Ishikawa (cell line): ENCODE measurements at regions not wholly inside any gene's neighbourhood (a gene's known extent, or its start where the extent isn't known, plus 50 kb on each side); places are given as distances from the start of the nearest gene placed in this dataset.

Source experiments
- CEBPB ChIP-seq: IDR thresholded peaks from 2 replicates; pipeline ENCODE4 v1.6.1; 2012
- EP300 ChIP-seq: IDR thresholded peaks from 2 replicates; pipeline ENCODE4 v1.6.1; 2012; ENCODE audit warnings: borderline replicate concordance
- FOXM1 ChIP-seq: IDR thresholded peaks from 2 replicates; pipeline ENCODE4 v1.6.1; 2012; ENCODE audit warnings: low read depth, borderline replicate concordance
- REST ChIP-seq: IDR thresholded peaks from 2 replicates; pipeline ENCODE4 v1.6.1; 2012; ENCODE audit warnings: low read depth, mild to moderate bottlenecking
- USF1 ChIP-seq: IDR thresholded peaks from 2 replicates; pipeline ENCODE4 v1.6.1; 2012
- ZBTB7A ChIP-seq: IDR thresholded peaks from 2 replicates; pipeline ENCODE4 v1.6.1; 2012; ENCODE audit warnings: low read depth

- TF ChIP-seq ZBTB7A (no peak), FOXM1 (no peak), CEBPB (no peak), USF1 (no peak), EP300 (no peak), REST (no peak)
These were observed 400.8 kb upstream of the THBS1 start for GRCh38 chr15:39180030-39180429.
